HepG2 (cell line): ENCODE measurements at regions not wholly inside any gene's neighbourhood (a gene's known extent, or its start where the extent isn't known, plus 50 kb on each side); places are given as distances from the start of the nearest gene placed in this dataset.

Experiments used
- CENPX ChIP-seq: sonication (generic); formaldehyde crosslinking; IDR thresholded peaks from 2 replicates; pipeline ENCODE4 v1.9.0; 2021; ENCODE audit warnings: mild to moderate bottlenecking, missing genetic modification reagents, moderate library complexity
- EED ChIP-seq: sonication (generic); formaldehyde crosslinking; IDR thresholded peaks from 2 replicates; pipeline ENCODE4 v1.5.0; 2020; ENCODE audit warnings: mild to moderate bottlenecking, missing genetic modification reagents
- ETV5 ChIP-seq: IDR thresholded peaks from 2 replicates; pipeline ENCODE4 v1.6.1; 2018; ENCODE audit warnings: missing biosample characterization, missing genetic modification reagents, inconsistent platforms, borderline replicate concordance
- ETV6 ChIP-seq: sonication (generic); formaldehyde crosslinking; conservative IDR thresholded peaks from 2 replicates; pipeline ENCODE4 v1.4.0; 2020; ENCODE audit warnings: missing genetic modification reagents
- FLYWCH1 ChIP-seq: sonication (generic); formaldehyde crosslinking; IDR thresholded peaks from 2 replicates; pipeline ENCODE4 v1.8.1; 2023; ENCODE audit warnings: mild to moderate bottlenecking, missing genetic modification reagents
- GABPA ChIP-seq, 2 experiments: IDR thresholded peaks; 2 replicates each; pipeline ENCODE4 v1.6.1; 2011 to 2016; ENCODE audit warnings: low read depth in 2 of 2, low read length in 1 of 2, missing biosample characterization in 1 of 2, missing genetic modification characterization in 1 of 2
- HDAC2 ChIP-seq: sonication (generic); formaldehyde crosslinking; IDR thresholded peaks from 2 replicates; pipeline ENCODE4 v1.4.0; 2020; ENCODE audit warnings: missing genetic modification reagents
- HMG20A ChIP-seq: IDR thresholded peaks from 2 replicates; pipeline ENCODE4 v1.6.1; 2016; ENCODE audit warnings: borderline replicate concordance
- IRF2 ChIP-seq: IDR thresholded peaks from 2 replicates; pipeline ENCODE4 v1.6.1; 2018; ENCODE audit warnings: missing genetic modification reagents, missing compliant biosample characterization
- JUND ChIP-seq: sonication (generic); formaldehyde crosslinking; IDR thresholded peaks from 2 replicates; pipeline ENCODE4 v1.8.0; 2022; ENCODE audit warnings: mild to moderate bottlenecking, missing genetic modification reagents
- KDM2A ChIP-seq: sonication (generic); formaldehyde crosslinking; IDR thresholded peaks from 2 replicates; pipeline ENCODE4 v1.4.0; 2020; ENCODE audit warnings: low read depth, missing genetic modification reagents, borderline replicate concordance
- KLF6 ChIP-seq: IDR thresholded peaks from 2 replicates; pipeline ENCODE4 v1.8.0; 2016; ENCODE audit warnings: missing biosample characterization, missing genetic modification reagents
- MLLT10 ChIP-seq: sonication (generic); formaldehyde crosslinking; IDR thresholded peaks from 2 replicates; pipeline ENCODE4 v1.4.0; 2020; ENCODE audit warnings: missing genetic modification reagents
- MTA1 ChIP-seq: sonication (generic); formaldehyde crosslinking; IDR thresholded peaks from 2 replicates; pipeline ENCODE4 v1.4.0; 2020; ENCODE audit warnings: missing genetic modification reagents, mild to moderate bottlenecking, borderline replicate concordance
- NCOA1 ChIP-seq: sonication (generic); formaldehyde crosslinking; IDR thresholded peaks from 2 replicates; pipeline ENCODE4 v1.9.0; 2021; ENCODE audit warnings: missing genetic modification reagents
- NCOA5 ChIP-seq: sonication (generic); formaldehyde crosslinking; IDR thresholded peaks from 2 replicates; pipeline ENCODE4 v1.4.0; 2020; ENCODE audit warnings: missing genetic modification reagents
- PITX1 ChIP-seq: sonication (generic); formaldehyde crosslinking; IDR thresholded peaks from 2 replicates; pipeline ENCODE4 v1.5.1; 2020; ENCODE audit warnings: mild to moderate bottlenecking, missing genetic modification reagents
- RCOR2 ChIP-seq: IDR thresholded peaks from 2 replicates; pipeline ENCODE4 v1.6.1; 2016; ENCODE audit warnings: missing biosample characterization, missing genetic modification reagents
- SALL1 ChIP-seq: sonication (generic); formaldehyde crosslinking; IDR thresholded peaks from 2 replicates; pipeline ENCODE4 v1.8.0; 2022; ENCODE audit warnings: mild to moderate bottlenecking, missing genetic modification reagents
- THAP11 ChIP-seq: IDR thresholded peaks from 2 replicates; pipeline ENCODE4 v1.6.1; 2016; ENCODE audit warnings: missing biosample characterization, missing genetic modification reagents
- TP53 ChIP-seq: sonication (generic); formaldehyde crosslinking; conservative IDR thresholded peaks from 2 replicates; pipeline ENCODE4 v1.4.0; 2020; ENCODE audit warnings: missing genetic modification reagents
- XBP1 ChIP-seq: sonication (generic); formaldehyde crosslinking; IDR thresholded peaks from 2 replicates; pipeline ENCODE4 v1.5.0; 2020; ENCODE audit warnings: missing genetic modification reagents
- ZNF724P ChIP-seq: sonication (generic); formaldehyde crosslinking; IDR thresholded peaks from 2 replicates; pipeline ENCODE4 v1.8.0; 2022; ENCODE audit warnings: missing genetic modification reagents, borderline replicate concordance
- ZNF792 ChIP-seq: IDR thresholded peaks from 2 replicates; pipeline ENCODE4 v1.6.1; 2016
- TF ChIP-seq, protein P1 (sequence below): IDR thresholded peaks from 2 replicates; pipeline ENCODE4 v1.6.1; 2016; ENCODE audit warnings: low read depth, missing genetic modification reagents, missing compliant biosample characterization
- TF ChIP-seq, protein P2 (sequence below): sonication (generic); formaldehyde crosslinking; IDR thresholded peaks from 2 replicates; pipeline ENCODE4 v1.4.0; 2020; ENCODE audit warnings: missing genetic modification reagents, mild to moderate bottlenecking, borderline replicate concordance
- TF ChIP-seq, protein P3 (sequence below): IDR thresholded peaks from 2 replicates; pipeline ENCODE4 v1.6.1; 2016; ENCODE audit warnings: missing compliant biosample characterization, missing genetic modification reagents, borderline replicate concordance

DNA sequence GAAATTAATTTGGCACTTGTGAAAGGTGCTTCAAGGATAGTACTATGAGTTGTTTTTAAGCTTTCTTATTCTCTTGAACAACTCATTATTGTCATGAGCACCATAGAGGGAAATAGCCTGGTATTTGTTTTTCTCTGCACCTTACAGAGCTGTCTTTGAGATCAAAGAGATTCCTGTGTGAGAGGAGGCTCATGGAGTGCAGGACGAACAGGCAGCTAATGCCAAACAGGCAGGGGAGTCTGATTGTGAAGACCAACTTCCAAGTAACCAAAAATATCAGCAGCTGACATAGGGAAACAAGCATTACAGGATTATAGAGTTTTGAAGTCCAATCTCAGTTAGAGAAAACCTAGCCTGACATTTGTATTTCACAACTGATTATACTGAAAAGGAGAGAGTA lies 110.6 kb upstream of the TENT5A start (continued):
- TF ChIP-seq, protein P1, sequence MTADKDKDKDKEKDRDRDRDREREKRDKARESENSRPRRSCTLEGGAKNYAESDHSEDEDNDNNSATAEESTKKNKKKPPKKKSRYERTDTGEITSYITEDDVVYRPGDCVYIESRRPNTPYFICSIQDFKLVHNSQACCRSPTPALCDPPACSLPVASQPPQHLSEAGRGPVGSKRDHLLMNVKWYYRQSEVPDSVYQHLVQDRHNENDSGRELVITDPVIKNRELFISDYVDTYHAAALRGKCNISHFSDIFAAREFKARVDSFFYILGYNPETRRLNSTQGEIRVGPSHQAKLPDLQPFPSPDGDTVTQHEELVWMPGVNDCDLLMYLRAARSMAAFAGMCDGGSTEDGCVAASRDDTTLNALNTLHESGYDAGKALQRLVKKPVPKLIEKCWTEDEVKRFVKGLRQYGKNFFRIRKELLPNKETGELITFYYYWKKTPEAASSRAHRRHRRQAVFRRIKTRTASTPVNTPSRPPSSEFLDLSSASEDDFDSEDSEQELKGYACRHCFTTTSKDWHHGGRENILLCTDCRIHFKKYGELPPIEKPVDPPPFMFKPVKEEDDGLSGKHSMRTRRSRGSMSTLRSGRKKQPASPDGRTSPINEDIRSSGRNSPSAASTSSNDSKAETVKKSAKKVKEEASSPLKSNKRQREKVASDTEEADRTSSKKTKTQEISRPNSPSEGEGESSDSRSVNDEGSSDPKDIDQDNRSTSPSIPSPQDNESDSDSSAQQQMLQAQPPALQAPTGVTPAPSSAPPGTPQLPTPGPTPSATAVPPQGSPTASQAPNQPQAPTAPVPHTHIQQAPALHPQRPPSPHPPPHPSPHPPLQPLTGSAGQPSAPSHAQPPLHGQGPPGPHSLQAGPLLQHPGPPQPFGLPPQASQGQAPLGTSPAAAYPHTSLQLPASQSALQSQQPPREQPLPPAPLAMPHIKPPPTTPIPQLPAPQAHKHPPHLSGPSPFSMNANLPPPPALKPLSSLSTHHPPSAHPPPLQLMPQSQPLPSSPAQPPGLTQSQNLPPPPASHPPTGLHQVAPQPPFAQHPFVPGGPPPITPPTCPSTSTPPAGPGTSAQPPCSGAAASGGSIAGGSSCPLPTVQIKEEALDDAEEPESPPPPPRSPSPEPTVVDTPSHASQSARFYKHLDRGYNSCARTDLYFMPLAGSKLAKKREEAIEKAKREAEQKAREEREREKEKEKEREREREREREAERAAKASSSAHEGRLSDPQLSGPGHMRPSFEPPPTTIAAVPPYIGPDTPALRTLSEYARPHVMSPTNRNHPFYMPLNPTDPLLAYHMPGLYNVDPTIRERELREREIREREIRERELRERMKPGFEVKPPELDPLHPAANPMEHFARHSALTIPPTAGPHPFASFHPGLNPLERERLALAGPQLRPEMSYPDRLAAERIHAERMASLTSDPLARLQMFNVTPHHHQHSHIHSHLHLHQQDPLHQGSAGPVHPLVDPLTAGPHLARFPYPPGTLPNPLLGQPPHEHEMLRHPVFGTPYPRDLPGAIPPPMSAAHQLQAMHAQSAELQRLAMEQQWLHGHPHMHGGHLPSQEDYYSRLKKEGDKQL, result 0 out of 2 replicates have a peak, but pooled peaks have one; percentile 43
- TF ChIP-seq HDAC2 (peak; percentile 83), PITX1 (CRISPR knock-in tag) (0 out of 2 replicates have a peak, but pooled peaks have one; percentile 38), TP53 (CRISPR knock-in tag) (no peak), SALL1 (CRISPR knock-in tag) (peak; percentile 79), NCOA5 (CRISPR knock-in tag) (no peak), CENPX (CRISPR knock-in tag) (no peak), THAP11 (0 out of 2 replicates have a peak, but pooled peaks have one; percentile 11), FLYWCH1 (CRISPR knock-in tag) (no peak), MTA1 (CRISPR knock-in tag) (no peak), KLF6 (no peak), ETV5 (CRISPR knock-in tag) (peak; percentile 45; the same call in 1 of the 2 replicates), ZNF724P (CRISPR knock-in tag) (no peak), NCOA1 (no peak), IRF2 (CRISPR knock-in tag) (peak; percentile 44; the same call in 1 of the 2 replicates), ETV6 (no peak), MLLT10 (no peak), EED (CRISPR knock-in tag) (no peak), HMG20A (CRISPR knock-in tag) (peak; percentile 89; the same call in 1 of the 2 replicates), RCOR2 (CRISPR knock-in tag) (peak; percentile 74; the same call in 1 of the 2 replicates), XBP1 (CRISPR knock-in tag) (no peak), KDM2A (no peak), JUND (CRISPR knock-in tag) (no peak), ZNF792 (CRISPR knock-in tag) (peak; percentile 37; the same call in 1 of the 2 replicates), GABPA (IDR thresholded peaks at IDR 0.05; ENCODE audit: low read depth, low read length) (no peak), GABPA (CRISPR knock-in tag; IDR thresholded peaks at IDR 0.05; ENCODE audit: low read depth) (no peak)
- TF ChIP-seq, protein P2, sequence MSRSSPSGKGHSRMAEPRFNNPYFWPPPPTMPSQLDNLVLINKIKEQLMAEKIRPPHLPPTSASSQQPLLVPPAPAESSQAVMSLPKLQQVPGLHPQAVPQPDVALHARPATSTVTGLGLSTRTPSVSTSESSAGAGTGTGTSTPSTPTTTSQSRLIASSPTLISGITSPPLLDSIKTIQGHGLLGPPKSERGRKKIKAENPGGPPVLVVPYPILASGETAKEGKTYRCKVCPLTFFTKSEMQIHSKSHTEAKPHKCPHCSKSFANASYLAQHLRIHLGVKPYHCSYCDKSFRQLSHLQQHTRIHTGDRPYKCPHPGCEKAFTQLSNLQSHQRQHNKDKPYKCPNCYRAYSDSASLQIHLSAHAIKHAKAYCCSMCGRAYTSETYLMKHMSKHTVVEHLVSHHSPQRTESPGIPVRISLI, result no peak
- TF ChIP-seq, protein P3, sequence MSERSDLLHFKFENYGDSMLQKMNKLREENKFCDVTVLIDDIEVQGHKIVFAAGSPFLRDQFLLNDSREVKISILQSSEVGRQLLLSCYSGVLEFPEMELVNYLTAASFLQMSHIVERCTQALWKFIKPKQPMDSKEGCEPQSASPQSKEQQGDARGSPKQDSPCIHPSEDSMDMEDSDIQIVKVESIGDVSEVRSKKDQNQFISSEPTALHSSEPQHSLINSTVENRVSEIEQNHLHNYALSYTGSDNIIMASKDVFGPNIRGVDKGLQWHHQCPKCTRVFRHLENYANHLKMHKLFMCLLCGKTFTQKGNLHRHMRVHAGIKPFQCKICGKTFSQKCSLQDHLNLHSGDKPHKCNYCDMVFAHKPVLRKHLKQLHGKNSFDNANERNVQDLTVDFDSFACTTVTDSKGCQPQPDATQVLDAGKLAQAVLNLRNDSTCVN (CRISPR knock-in tag), result no peak
